HCT116 (cell line): ENCODE measurements at regions not wholly inside any gene's neighbourhood (a gene's known extent, or its start where the extent isn't known, plus 50 kb on each side); places are given as distances from the start of the nearest gene placed in this dataset.

Experiments used
- ATAC-seq: fragments of 200-7000 bp; cut with Tn5 transposase; 2 replicates; pipeline ENCODE4 v1.9.1; 2020; ENCODE audit warnings: mild to moderate bottlenecking, moderate library complexity
- BruUV-seq: library from RNA; stranded (reverse); fragments of 400-500 nt; replicated peaks from 2 replicates; lab custom pipeline; 2021; lab: Mats Ljungman, UMichigan
- CTCF ChIA-PET: fragments of 300-600 bp; sonication (Branson Sonifier 250); formaldehyde crosslinking; loops from one replicate; lab custom pipeline; 2021; ENCODE audit warnings: antibody characterized with exemption; lab: Charles Lee
- POLR2A ChIA-PET: fragments of 300-600, 350-600 bp; sonication (Branson Sonifier 250); formaldehyde crosslinking; loops from one replicate; lab custom pipeline; 2021; ENCODE audit warnings: antibody characterized with exemption; lab: Charles Lee
- RAD21 ChIA-PET, 2 experiments: fragments of 300-600 bp; sonication (Branson Sonifier 250); formaldehyde crosslinking; loops; one replicate each; lab custom pipeline; 2023; ENCODE audit warnings: low total read pairs in 2 of 2; ENCODE audit not compliant: uncharacterized antibody in 2 of 2, unreplicated experiment in 2 of 2, low non-redundant PET in 1 of 2; lab: Charles Lee
- DNase-seq: peaks from one replicate; pipeline ENCODE4 v3.0.0-alpha.2; 2010; ENCODE audit warnings: low read depth, low spot score
- H2AFZ ChIP-seq: fragments of 200-600 bp; shearing (Covaris generic), sonication (generic); 2 replicates; pipeline ENCODE4 v1.6.1; 2017; ENCODE audit warnings: low read depth, mixed run types, mixed read lengths, antibody characterized with exemption, low read length; ENCODE audit not compliant: poor library complexity, severe bottlenecking
- H3K27ac ChIP-seq: 2 replicates; pipeline ENCODE4 v1.5.1; 2012; ENCODE audit warnings: low read depth, low read length
- H3K27me3 ChIP-seq: fragments of 200-600 bp; sonication (generic); 2 replicates; pipeline ENCODE4 v1.6.1; 2016; ENCODE audit warnings: mixed run types, low read length, mixed read lengths; ENCODE audit not compliant: insufficient read depth
- H3K36me3 ChIP-seq, 2 experiments: fragments of 200-500 bp in 1 of 2; fragments of 200-600 bp in 1 of 2; sonication (Bioruptor generic) in 1 of 2; sonication (generic) in 1 of 2; 2 replicates each; pipeline versions ENCODE4 v1.5.1 to v1.6.1; 2014 to 2016; ENCODE audit warnings: low read length in 2 of 2, inconsistent platforms in 1 of 2, mixed read lengths in 1 of 2, mixed run types in 1 of 2; ENCODE audit not compliant: insufficient read depth in 2 of 2, control insufficient read depth in 1 of 2
- H3K4me1 ChIP-seq, 2 experiments: fragments of 200-600 bp in 1 of 2; sonication (generic) in 1 of 2; 2 replicates each; pipeline versions ENCODE4 v1.5.1 to v1.6.1; 2012 to 2017; ENCODE audit warnings: low read length in 2 of 2, inconsistent platforms in 1 of 2, mild to moderate bottlenecking in 1 of 2, mixed read lengths in 1 of 2, mixed run types in 1 of 2, moderate library complexity in 1 of 2; ENCODE audit not compliant: insufficient read depth in 2 of 2, control insufficient read depth in 1 of 2
- H3K4me2 ChIP-seq: fragments of 200-600 bp; sonication (generic); 2 replicates; pipeline ENCODE4 v1.6.1; 2017; ENCODE audit warnings: mixed run types, low read length, mixed read lengths
- H3K4me3 ChIP-seq, 2 experiments: fragments of 200-600 bp in 1 of 2; sonication (generic) in 1 of 2; replicated peaks in 1 of 2; 2 replicates each; pipeline ENCODE4 v1.5.1; 2011 to 2016; ENCODE audit warnings: low read length in 2 of 2, control low read depth in 1 of 2, low read depth in 1 of 2, mild to moderate bottlenecking in 1 of 2, mixed read lengths in 1 of 2, mixed run types in 1 of 2
- H3K79me2 ChIP-seq: fragments of 200-600 bp; sonication (generic); 2 replicates; pipeline ENCODE4 v1.6.1; 2017; ENCODE audit warnings: mild to moderate bottlenecking, mixed run types, low read length, moderate library complexity, mixed read lengths; ENCODE audit not compliant: insufficient read depth
- H3K9ac ChIP-seq: fragments of 200-600 bp; sonication (generic); 2 replicates; pipeline ENCODE4 v1.6.1; 2016; ENCODE audit warnings: low read length, mixed read lengths
- H3K9me2 ChIP-seq: fragments of 200-600 bp; sonication (generic), shearing (Covaris generic); 2 replicates; pipeline ENCODE4 v1.6.1; 2017; ENCODE audit warnings: mixed run types, mild to moderate bottlenecking, moderate library complexity; ENCODE audit not compliant: insufficient read depth
- H3K9me3 ChIP-seq, 2 experiments: fragments of 200-500 bp in 1 of 2; fragments of 200-600 bp in 1 of 2; sonication (Bioruptor generic) in 1 of 2; sonication (generic) in 1 of 2; 2 replicates each; pipeline ENCODE4 v1.6.1; 2014 to 2017; ENCODE audit warnings: low read length in 2 of 2, mixed read lengths in 2 of 2, inconsistent platforms in 1 of 2, low read depth in 1 of 2, mild to moderate bottlenecking in 1 of 2, mixed run types in 1 of 2, moderate library complexity in 1 of 2; ENCODE audit not compliant: control insufficient read depth in 1 of 2, insufficient read depth in 1 of 2
- H4K20me1 ChIP-seq: fragments of 200-600 bp; sonication (generic), shearing (Covaris generic); 2 replicates; pipeline ENCODE4 v1.6.1; 2017; ENCODE audit warnings: mixed run types, mild to moderate bottlenecking, moderate library complexity; ENCODE audit not compliant: insufficient read depth
- ATF3 ChIP-seq: IDR thresholded peaks from 2 replicates; pipeline ENCODE4 v1.6.1; 2012
- CBX3 ChIP-seq: IDR thresholded peaks from 2 replicates; pipeline ENCODE4 v1.6.1; 2012; ENCODE audit warnings: low read depth
- CEBPB ChIP-seq: IDR thresholded peaks from 2 replicates; pipeline ENCODE4 v1.6.1; 2012; ENCODE audit warnings: low read depth
- ELF1 ChIP-seq: IDR thresholded peaks from 2 replicates; pipeline ENCODE4 v1.6.1; 2012; ENCODE audit warnings: low read depth, borderline replicate concordance
- EZH2 ChIP-seq: fragments of 200-600 bp; sonication (generic); IDR thresholded peaks from 2 replicates; pipeline ENCODE4 v1.6.1; 2017; ENCODE audit warnings: antibody characterized with exemption, mixed run types
- EZH2phosphoT487 ChIP-seq: fragments of 200-600 bp; IDR thresholded peaks from 2 replicates; pipeline ENCODE4 v1.6.1; 2018; ENCODE audit warnings: antibody characterized with exemption, borderline replicate concordance
- JUND ChIP-seq: IDR thresholded peaks from 2 replicates; pipeline ENCODE4 v1.6.1; 2012
- POLR2AphosphoS5 ChIP-seq: IDR thresholded peaks from 2 replicates; pipeline ENCODE4 v1.6.1; 2011; ENCODE audit warnings: mild to moderate bottlenecking, low read depth, low read length, moderate library complexity
- RAD21 ChIP-seq: IDR thresholded peaks from 2 replicates; pipeline ENCODE4 v1.6.1; 2012; ENCODE audit warnings: low read depth, mild to moderate bottlenecking
- REST ChIP-seq: IDR thresholded peaks from 2 replicates; pipeline ENCODE4 v1.6.1; 2012; ENCODE audit warnings: low read depth
- SP1 ChIP-seq: IDR thresholded peaks from 2 replicates; pipeline ENCODE4 v1.6.1; 2012; ENCODE audit warnings: low read depth
- SRF ChIP-seq: IDR thresholded peaks from 2 replicates; pipeline ENCODE4 v1.6.1; 2012; ENCODE audit warnings: low read depth
- TCF7L2 ChIP-seq: IDR thresholded peaks from 2 replicates; pipeline ENCODE4 v1.7.0; 2011; ENCODE audit warnings: borderline replicate concordance, inconsistent platforms; ENCODE audit not compliant: insufficient read depth, insufficient read length; ENCODE audit errors: extremely low read depth
- ZBTB33 ChIP-seq: IDR thresholded peaks from 2 replicates; pipeline ENCODE4 v1.6.1; 2011; ENCODE audit warnings: mild to moderate bottlenecking, low read length, moderate library complexity; ENCODE audit not compliant: insufficient replicate concordance; ENCODE audit errors: extremely low read depth
- ZNF274 ChIP-seq: fragments of 200-500 bp; sonication (Bioruptor generic); IDR thresholded peaks from 2 replicates; pipeline ENCODE4 v1.6.1; 2014; ENCODE audit warnings: mild to moderate bottlenecking, low read depth, low read length, inconsistent platforms
- intact Hi-C: fragments of 100-400 bp; cut with micrococcal nuclease; formaldehyde crosslinking; loops from 2 replicates; pipeline ENCODE4 v1.10.0; 2022

- CTCF ChIA-PET: no interaction called here
- Histone ChIP-seq H3K4me2 (no peak overlapping the region), H2AFZ (no peak overlapping the region), H3K9me3 (no peaks in the 10 kb centered on the region), H4K20me1 (no peaks in the 10 kb centered on the region), H3K9ac (no peak overlapping the region), H3K4me1 (no peaks in the 10 kb centered on the region), H3K9me2 (no peaks in the 10 kb centered on the region), H3K27ac (no peak overlapping the region), H3K4me3 (no peak overlapping the region), H3K79me2 (no peaks in the 10 kb centered on the region), H3K27me3 (peaks cover 58% of the 10 kb centered on the region), H3K36me3 (no peaks in the 10 kb centered on the region)
- BruUV-seq: no TSS peak
- RAD21 ChIA-PET: no interaction called here
- DNase-seq (no peak), ATAC-seq (no peak)
- intact Hi-C loops: no loop called here
- TF ChIP-seq ZBTB33: no peak
- TF ChIP-seq ATF3: no peak
- TF ChIP-seq SP1: no peak
- no peak for TF ChIP-seq SRF
- no peak for TF ChIP-seq ZNF274
- no peak for TF ChIP-seq EZH2
- no peak for TF ChIP-seq POLR2AphosphoS5
- POLR2A ChIA-PET: no interaction called here
Observed at GRCh38 chr18:47480166-47480565, 228.7 kb upstream of the SKOR2 start.

- no peak overlapping the region for H3K4me3 ChIP-seq
- H3K9ac ChIP-seq: no peak overlapping the region
- CTCF ChIA-PET: no interaction called here
- H3K27me3 ChIP-seq: peaks cover 51% of the 10 kb centered on the region
- no peaks in the 10 kb centered on the region for H3K36me3 ChIP-seq
- no peaks in the 10 kb centered on the region; the same call in 1 of the 2 replicates for H4K20me1 ChIP-seq
- no peak overlapping the region for H3K4me2 ChIP-seq
- H3K27ac ChIP-seq: no peak overlapping the region
- no peak overlapping the region for H2AFZ ChIP-seq
- no TSS peak for BruUV-seq
- POLR2A ChIA-PET: no interaction called here
- H3K79me2 ChIP-seq: no peaks in the 10 kb centered on the region
- H3K9me2 ChIP-seq: no peaks in the 10 kb centered on the region
- RAD21 ChIA-PET: no interaction called here
- no peak for ATAC-seq
- no peak for DNase-seq
- intact Hi-C loops: no loop called here
- H3K4me1 ChIP-seq: no peaks in the 10 kb centered on the region
- H3K9me3 ChIP-seq: no peaks in the 10 kb centered on the region
- TF ChIP-seq CBX3 (no peak), ELF1 (no peak), TCF7L2 (no peak), EZH2phosphoT487 (no peak), EZH2 (no peak), JUND (no peak), SP1 (no peak), REST (no peak), RAD21 (no peak), POLR2AphosphoS5 (no peak), CEBPB (no peak)
Observed at GRCh38 chr18:47471784-47472183, 220.3 kb upstream of the SKOR2 start.
